Urinary bladder (tissue), 3 donors: ENCODE measurements at regions not wholly inside any gene's neighbourhood (a gene's known extent, or its start where the extent isn't known, plus 50 kb on each side); places are given as distances from the start of the nearest gene placed in this dataset.

Experiments used
- DNase-seq: peaks from one replicate; pipeline ENCODE4 v3.0.0-alpha.2; 2015; ENCODE audit errors: extremely low spot score
- H3K27ac ChIP-seq: one replicate; pipeline ENCODE4 v1.5.1; 2013; ENCODE audit warnings: low read depth, mild to moderate bottlenecking, moderate library complexity
- H3K36me3 ChIP-seq: one replicate; pipeline ENCODE4 v1.6.1; 2013; ENCODE audit warnings: mild to moderate bottlenecking, moderate library complexity; ENCODE audit not compliant: insufficient read depth
- H3K4me1 ChIP-seq: one replicate; pipeline ENCODE4 v1.6.1; 2013; ENCODE audit warnings: mild to moderate bottlenecking, moderate library complexity; ENCODE audit not compliant: insufficient read depth
- H3K4me3 ChIP-seq: one replicate; pipeline ENCODE4 v1.5.1; 2013; ENCODE audit warnings: low read depth, low read length
- WGBS: extraction: QIAGEN DNeasy Blood & Tissue Kit; methylation state at CpG from one replicate; pipeline ENCODE4 v1.1.7; 2013; 5-methylcytosine and 5-hydroxymethylcytosine counted together
- donor health status: healthy with polysubstance abuse.
- donor health status: healthy.

DNA sequence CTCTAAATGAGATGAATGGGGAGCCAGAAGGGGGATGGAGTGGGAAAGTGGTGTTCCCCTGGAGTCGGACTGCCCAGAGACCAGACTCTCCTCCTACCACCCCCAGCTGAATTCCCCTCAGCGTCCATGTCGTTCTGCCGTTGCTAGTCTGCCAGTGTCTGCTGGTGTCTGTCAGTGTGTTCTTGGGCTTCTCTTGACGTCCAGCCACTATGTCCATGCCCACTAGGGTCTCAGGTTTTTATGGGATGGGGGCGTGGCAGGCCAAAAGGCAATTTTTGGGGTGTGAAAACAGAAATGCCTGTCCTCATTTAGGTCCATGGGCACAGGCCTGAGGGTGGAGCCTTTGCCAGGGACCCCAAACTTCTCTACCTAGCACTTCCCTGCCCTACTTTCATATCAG, 589.6 kb downstream of the IGSF11 start:
- H3K4me3 ChIP-seq: no peak overlapping the region
- no peak for DNase-seq
- 89% methylated on average over 6 of the region's 6 CpGs for whole genome bisulfite sequencing
- no peaks in the 10 kb centered on the region for H3K4me1 ChIP-seq
- H3K36me3 ChIP-seq: no peaks in the 10 kb centered on the region
- no peak overlapping the region for H3K27ac ChIP-seq

DNA sequence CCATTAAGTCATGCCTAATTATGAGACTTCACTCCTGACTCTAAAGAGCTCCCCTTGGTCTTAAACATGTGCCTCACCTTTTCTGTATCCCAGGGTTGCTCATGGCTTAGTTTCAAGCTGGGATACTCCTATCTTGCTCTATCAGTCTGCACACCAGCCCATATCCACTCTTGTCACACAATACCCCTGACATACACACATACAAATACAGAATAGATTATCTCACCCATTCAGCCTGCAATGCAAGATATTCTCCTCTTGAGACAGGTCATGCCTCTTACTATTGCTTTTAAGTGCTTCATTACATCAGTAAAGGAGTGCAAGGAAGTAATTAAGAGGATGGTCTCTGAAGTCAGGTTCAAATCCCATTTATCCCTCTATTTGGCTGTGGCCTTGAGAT, 587.3 kb downstream of the IGSF11 start:
- Histone ChIP-seq H3K36me3 (no peaks in the 10 kb centered on the region), H3K4me1 (no peaks in the 10 kb centered on the region), H3K27ac (no peak overlapping the region)

DNA sequence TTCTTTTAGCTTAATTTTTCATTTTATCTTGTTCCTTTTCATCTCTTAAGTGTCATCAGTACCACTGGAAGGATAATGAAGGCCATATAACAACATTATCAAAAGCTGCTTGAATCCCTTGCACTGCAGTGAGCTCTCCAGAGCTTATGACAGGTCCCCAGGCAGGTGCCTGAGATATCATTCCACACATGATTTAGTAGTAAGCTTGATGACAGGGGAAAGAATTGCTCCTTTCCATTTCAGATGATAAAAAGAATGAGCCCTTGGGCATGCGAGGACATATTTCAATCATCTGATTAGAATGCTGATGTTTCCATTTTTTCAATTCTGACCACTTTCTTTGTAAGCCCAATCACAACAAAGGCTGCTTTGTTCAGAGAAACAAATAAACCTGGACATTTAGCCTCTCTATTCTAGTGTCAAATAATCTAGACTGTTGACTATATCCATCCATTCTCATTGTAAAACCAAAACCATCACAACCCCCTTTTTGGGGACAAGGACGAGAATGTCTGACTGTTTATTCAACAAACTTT, 567.8 kb downstream of the IGSF11 start:
- DNase-seq: no peak
- Histone ChIP-seq H3K4me1 (no peaks in the 10 kb centered on the region), H3K4me3 (no peak overlapping the region), H3K27ac (no peak overlapping the region), H3K36me3 (no peaks in the 10 kb centered on the region)
- 89% methylated on average over 2 of the region's 2 CpGs for WGBS

More for the DNA sequence above, 587.3 kb downstream of the IGSF11 start:
- no peak for DNase-seq
- H3K4me3 ChIP-seq: no peak overlapping the region

DNA sequence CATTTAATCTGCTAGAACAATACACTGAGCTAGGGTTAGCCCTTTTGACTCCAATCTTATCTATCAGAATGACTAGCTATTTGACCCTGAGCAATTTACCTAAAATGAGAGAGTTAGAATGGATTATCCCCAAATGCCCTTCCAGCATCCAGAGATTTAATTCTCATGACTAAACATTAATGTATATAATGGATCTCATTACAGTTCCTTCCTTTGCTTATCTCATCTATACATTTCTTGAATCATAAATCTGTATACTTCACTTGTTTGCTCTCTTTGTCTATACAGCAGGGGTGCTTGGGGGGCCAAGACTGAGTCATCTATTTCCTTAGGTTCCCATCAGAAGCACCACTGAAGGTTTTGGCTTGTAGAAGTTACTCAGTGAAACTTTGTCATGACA, 565.8 kb downstream of the IGSF11 start:
- H3K4me1 ChIP-seq: no peaks in the 10 kb centered on the region
- peak overlapping the region; percentile 5 for H3K27ac ChIP-seq
- DNase-seq: no peak
- no peak overlapping the region for H3K4me3 ChIP-seq
- no peaks in the 10 kb centered on the region for H3K36me3 ChIP-seq

DNA sequence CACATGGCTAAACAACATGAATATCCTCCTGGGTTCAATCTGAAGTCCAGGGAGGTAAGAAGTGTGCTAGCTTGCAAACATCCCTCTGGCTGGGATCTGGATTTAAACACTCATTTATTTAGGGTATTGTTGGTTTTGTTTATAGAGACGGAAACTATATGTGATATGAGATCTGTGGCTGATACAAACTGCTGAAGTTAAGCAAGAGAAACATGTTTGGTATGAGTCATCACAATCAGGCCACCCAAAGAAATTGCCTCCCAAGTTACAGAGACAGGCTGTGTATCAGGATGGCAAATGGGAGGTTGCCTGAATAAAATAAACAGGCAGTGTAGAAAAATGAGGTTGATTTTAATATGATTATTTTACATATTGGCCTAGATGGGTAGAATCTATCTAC, 562.1 kb downstream of the IGSF11 start:
- Histone ChIP-seq H3K4me3 (no peak overlapping the region), H3K4me1 (no peaks in the 10 kb centered on the region), H3K27ac (no peak overlapping the region), H3K36me3 (no peaks in the 10 kb centered on the region)
- peak; percentile 8 for DNase-seq
- 42% methylated on average over 1 of the region's 1 CpG for WGBS

DNA sequence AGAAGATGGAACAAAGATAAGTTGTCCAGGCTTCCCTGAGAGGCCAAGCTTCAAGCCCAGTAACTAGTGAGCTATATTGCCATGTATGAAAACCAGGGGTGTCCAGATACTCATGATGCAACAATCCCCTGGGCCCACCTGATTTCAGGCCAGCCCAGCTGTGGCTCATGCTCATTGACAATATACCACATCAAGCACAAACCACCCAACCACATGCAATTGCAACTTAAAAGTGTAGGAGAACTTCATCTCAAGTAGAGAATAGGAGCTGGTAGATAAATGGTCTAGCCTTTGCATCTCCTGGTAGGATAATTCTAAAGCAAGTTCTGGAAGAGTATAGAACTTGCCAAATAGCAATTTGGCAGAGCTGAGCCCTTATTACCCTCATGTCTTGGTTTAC, 561.3 kb downstream of the IGSF11 start:
- DNase-seq: no peak

DNA sequence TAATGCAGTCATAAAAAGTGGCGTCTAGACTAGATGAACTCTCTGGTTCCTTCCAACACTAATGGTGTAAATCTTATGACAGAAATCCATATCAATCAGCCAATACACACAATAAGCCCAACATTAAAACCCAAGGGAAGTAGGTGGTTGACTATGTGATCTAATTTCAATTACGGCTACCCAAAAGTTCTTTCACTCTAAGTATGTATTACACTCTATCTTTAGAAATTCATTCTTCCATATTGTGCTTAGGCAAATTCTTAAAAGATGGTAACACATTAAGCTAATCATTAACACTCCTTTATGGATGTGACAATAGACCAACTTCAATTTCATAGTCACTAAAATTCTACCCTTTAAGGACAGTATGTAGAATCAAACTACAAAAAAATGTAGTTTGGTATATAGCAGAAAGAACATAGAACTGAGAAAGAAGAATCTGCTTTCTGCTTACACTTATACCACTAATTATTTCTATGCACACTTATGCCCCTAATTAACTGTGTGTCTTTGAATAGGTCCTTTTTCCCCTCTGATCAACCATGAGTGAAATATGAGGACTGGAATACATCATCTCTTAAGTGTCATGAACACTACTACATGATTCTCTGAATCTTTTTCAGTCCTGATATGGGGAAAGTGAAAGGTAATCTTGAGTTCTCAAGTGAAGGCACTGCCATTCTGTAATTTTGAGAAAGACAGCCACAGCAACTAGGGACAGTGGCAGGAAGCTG, 557.6 kb downstream of the IGSF11 start:
- DNase-seq: no peak
- WGBS: 87% methylated on average over 2 of the region's 2 CpGs
- Histone ChIP-seq H3K27ac (no peak overlapping the region), H3K4me1 (no peaks in the 10 kb centered on the region), H3K36me3 (no peaks in the 10 kb centered on the region), H3K4me3 (no peak overlapping the region)

More for the DNA sequence above, 561.3 kb downstream of the IGSF11 start:
- no peaks in the 10 kb centered on the region for H3K36me3 ChIP-seq
- H3K4me1 ChIP-seq: no peaks in the 10 kb centered on the region
- H3K4me3 ChIP-seq: no peak overlapping the region
- H3K27ac ChIP-seq: no peak overlapping the region

DNA sequence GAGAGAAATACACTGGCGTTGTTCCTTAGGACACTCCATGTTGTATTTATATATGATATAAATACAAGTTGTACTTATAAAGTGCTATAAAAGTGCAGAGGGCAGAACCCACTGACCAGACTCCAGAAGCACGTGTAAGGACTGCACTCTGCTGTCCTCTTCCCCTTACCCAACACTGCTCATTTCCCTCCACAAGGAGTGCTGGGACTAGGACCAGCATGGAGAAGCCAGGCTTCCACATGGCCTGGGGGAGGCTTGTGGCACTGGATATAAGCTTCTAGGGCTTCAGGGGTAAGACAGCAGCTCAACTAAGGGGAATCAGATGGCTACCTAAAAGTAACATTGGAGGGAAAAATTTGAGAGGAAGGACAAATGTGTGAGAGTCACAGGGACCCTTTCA, 556.9 kb downstream of the IGSF11 start:
- no peak overlapping the region for H3K4me3 ChIP-seq
- DNase-seq: no peak
- H3K4me1 ChIP-seq: no peaks in the 10 kb centered on the region
- 50% methylated on average over 2 of the region's 2 CpGs for WGBS
- H3K36me3 ChIP-seq: no peaks in the 10 kb centered on the region
- no peak overlapping the region for H3K27ac ChIP-seq

DNA sequence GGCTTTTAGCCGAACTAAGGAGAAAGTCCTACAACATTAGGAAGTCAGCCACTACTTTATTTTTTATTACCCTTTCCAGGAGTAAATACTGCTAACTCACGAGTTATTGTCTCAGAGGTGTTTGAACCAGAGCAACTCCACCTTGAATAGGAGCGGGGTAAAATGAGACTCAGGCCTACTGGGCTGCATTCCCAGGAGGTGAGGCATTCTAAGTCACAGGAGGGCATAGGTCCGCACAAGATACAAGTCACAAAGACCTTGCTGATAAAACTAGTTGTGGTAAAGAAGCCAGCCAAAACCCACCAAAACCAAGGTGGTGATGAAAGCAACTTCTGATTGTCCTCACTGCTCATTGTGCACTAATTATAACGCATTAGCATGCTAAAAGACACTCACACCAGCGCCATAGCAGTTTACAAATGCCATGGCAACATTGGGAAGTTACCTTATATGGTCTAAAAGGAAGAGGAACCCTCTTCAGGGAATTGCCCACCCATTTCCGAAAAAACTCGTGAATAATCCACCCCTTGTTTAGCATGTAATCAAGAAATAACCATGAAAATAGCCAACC, 555.9 kb downstream of the IGSF11 start:
- H3K4me3 ChIP-seq: no peak overlapping the region
- 82% methylated on average over 8 of the region's 8 CpGs for WGBS

DNA sequence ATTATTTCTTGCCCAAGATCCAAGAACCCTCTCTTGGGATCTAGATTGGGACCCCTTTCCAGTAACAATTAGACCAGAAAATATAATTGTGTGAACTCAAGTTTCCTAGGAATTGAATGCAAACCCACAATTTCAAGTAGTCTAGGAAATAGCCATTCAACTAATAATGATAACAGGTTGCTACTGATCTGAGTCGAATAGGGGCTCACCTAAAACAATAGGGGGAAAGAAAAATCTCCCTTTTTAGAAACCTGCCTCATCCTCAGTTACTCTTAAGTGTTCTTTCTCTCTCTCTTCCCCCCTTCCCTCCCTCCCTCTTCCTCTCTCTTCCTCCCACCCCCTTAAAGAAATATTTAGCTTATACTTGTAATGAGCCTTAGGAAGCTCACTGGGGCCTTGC, 555.3 kb downstream of the IGSF11 start:
- DNase-seq: no peak
- H3K4me1 ChIP-seq: no peaks in the 10 kb centered on the region
- no peak overlapping the region for H3K27ac ChIP-seq
- no peaks in the 10 kb centered on the region for H3K36me3 ChIP-seq
- H3K4me3 ChIP-seq: no peak overlapping the region
- 88% methylated on average over 1 of the region's 1 CpG for WGBS

More for the DNA sequence above, 555.9 kb downstream of the IGSF11 start:
- H3K4me1 ChIP-seq: no peaks in the 10 kb centered on the region
- DNase-seq: no peak
- H3K36me3 ChIP-seq: no peaks in the 10 kb centered on the region
- H3K27ac ChIP-seq: no peak overlapping the region

DNA sequence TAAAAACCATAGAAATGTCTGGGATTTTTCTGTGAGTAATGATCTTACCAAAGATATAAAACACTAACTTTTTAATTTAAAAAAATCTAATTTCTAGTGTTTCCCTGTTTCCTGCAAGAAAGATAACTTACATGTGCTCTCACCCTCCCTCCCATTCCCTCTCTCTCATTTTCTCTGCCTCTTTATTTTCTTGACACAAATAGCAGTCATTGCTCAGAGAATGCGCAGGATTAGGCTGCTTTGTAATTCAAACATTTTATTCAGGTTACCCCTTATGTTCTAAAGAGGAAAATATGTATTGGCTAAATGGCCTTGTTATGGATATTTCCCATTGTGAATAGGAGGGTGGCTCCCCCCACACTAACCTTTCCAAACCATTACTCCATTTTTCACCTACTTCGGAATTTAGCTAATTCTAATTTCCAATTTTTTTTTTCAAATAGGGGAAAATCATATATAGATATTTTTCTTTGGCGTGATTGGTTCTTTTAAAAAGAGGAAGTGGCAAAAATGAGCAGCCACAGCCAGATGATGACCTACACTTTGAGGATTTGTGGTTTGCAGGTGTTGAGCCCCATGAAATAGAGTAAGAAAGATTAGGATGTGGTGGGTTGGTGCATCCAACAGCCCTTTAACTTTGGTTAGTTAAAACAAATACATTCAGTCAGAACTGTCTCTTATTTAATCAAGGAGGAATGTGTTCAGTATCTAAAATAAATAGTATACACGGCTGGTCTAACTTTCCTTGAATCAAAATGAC, 554.4 kb downstream of the IGSF11 start:
- Histone ChIP-seq H3K4me3 (no peak overlapping the region), H3K36me3 (no peaks in the 10 kb centered on the region), H3K27ac (no peak overlapping the region), H3K4me1 (no peaks in the 10 kb centered on the region)
- no peak for DNase-seq
- 68% methylated on average over 4 of the region's 4 CpGs for WGBS

DNA sequence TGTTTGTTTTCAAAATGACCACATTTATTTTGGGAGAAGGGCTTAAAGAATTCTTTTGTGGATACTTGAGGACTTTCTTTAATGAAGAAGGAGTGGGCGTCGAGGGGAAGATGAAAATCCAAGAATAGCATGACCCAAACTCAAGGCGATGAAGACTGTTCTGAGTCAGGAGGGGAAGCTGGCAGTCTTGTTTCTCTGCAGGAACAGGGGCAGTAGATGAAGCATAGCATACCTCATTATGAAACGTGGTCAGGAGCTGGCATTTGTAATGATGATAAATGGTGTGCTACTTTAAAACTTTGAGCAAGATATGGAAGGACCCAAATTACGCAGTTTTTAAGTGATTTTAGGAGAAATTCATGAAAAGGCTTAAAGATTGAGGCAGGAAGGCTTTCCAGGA, 549.0 kb downstream of the IGSF11 start:
- WGBS: 80% methylated on average over 5 of the region's 5 CpGs
- no peaks in the 10 kb centered on the region for H3K4me1 ChIP-seq
- no peak for DNase-seq
- no peak overlapping the region for H3K4me3 ChIP-seq
- H3K36me3 ChIP-seq: no peaks in the 10 kb centered on the region
- no peak overlapping the region for H3K27ac ChIP-seq

DNA sequence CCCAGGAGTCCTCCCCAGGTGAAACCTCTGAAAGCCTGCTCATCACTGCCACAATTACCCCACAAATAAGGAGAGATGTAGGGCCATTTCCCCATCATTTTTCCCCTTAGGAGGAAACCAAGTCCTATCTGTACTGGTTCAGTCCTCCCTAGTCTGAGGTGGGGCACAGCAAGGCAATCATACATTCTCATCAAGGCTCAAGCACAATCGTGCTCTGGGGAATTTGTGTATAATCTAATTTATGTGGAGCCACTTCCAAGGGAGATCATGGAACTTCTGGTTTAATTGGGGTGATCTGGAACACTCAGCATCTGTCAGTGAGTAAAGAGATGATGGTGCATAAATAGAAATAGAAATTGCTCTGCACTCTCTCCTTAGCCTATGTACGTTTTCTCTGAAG, 546.9 kb downstream of the IGSF11 start:
- no peaks in the 10 kb centered on the region for H3K4me1 ChIP-seq
- 72% methylated on average over 2 of the region's 2 CpGs for WGBS
- no peaks in the 10 kb centered on the region for H3K36me3 ChIP-seq
- DNase-seq: no peak
- no peak overlapping the region for H3K4me3 ChIP-seq
- no peak overlapping the region for H3K27ac ChIP-seq

DNA sequence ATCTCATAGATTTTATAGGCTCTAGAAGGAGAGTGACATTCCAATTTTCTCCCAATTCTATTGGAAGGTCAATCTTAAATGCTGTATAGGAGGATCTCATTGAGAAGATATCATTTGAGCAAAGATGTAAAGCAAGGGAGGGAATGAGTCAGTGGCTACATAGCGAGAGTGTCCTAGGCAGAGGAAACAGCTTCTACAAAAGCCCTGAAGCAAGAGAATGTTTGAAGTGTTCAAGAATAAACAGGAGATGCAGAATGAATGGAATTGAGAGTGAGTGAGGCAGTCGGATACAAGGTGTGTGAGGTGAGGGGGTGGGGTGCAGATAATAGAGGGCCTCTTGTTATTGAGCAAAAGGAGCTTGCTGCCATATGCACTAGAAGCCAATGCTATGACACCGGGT, 545.9 kb downstream of the IGSF11 start:
- no peaks in the 10 kb centered on the region for H3K36me3 ChIP-seq
- no peak for DNase-seq
- H3K4me3 ChIP-seq: no peak overlapping the region
- WGBS: 51% methylated on average over 3 of the region's 3 CpGs
- no peaks in the 10 kb centered on the region for H3K4me1 ChIP-seq
- no peak overlapping the region for H3K27ac ChIP-seq
